GM18499 (cell line): ENCODE measurements at regions not wholly inside any gene's neighbourhood (a gene's known extent, or its start where the extent isn't known, plus 50 kb on each side); places are given as distances from the start of the nearest gene placed in this dataset.

Experiments
- ATAC-seq: cut with Tn5 transposase; IDR thresholded peaks from one replicate; pipeline ENCODE4 v1.9.1; 2021; ENCODE audit warnings: moderate number of reproducible peaks; ENCODE audit not compliant: insufficient read depth, unreplicated experiment

DNA sequence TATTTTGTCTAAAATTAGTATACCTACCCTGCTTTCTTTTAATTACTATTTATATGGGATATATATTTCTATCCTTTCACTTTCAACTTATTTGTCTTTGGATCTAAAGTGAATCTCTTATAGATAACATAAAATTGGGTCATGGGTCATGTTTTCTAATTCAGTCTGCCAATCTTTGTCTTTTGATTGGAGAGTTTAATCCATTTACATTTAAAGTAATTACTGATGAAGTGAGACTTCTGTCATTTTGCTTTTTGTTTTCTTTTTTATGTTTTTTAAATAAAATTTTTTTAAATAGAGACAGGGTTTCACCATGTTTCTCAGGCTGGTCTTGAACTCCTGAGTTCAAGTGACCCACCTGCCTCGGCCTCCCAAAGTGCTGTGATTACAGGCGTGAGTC lies 50.5 kb upstream of the PRDM1 start:
- no peak for ATAC-seq

DNA sequence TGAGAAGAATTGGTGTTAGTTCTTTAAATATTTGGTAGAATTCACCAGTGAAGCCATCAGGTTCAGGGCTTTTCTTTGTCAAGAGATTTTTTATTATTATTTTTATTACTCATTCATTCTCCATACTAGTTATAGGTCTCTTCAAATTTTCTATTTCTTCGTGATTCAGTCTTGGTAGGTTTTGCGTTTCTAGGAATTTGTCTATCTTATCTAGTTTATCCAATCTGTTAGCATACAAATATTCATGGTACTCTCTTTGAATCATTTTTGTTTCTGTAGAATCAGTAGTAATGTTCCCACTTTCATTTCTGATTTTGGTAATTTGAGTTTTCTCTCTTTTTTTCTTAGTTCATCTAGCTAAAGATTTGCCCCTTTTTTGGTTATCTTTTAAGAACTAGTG lies 52.3 kb upstream of the PRDM1 start:
- ATAC-seq: no peak

DNA sequence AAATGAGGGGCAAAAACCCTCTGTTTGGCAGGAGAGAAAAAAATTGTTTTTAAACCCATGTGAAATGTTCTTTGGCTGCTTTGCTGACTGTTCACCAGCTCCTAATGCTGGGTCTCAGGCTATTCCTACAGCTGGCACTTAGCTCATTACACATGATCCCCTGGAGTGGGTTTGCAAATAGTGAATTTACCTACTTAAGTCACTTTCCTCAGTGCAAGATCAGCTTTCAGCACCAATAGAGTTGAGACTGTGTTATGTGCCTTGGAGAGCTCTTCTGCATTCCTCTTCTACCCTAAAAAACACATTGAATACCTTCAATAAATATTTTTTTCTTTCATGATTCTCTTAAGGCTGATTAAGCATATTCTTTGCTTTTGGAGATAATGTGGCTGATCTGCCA lies 58.4 kb upstream of the PRDM1 start:
- no peak for ATAC-seq

DNA sequence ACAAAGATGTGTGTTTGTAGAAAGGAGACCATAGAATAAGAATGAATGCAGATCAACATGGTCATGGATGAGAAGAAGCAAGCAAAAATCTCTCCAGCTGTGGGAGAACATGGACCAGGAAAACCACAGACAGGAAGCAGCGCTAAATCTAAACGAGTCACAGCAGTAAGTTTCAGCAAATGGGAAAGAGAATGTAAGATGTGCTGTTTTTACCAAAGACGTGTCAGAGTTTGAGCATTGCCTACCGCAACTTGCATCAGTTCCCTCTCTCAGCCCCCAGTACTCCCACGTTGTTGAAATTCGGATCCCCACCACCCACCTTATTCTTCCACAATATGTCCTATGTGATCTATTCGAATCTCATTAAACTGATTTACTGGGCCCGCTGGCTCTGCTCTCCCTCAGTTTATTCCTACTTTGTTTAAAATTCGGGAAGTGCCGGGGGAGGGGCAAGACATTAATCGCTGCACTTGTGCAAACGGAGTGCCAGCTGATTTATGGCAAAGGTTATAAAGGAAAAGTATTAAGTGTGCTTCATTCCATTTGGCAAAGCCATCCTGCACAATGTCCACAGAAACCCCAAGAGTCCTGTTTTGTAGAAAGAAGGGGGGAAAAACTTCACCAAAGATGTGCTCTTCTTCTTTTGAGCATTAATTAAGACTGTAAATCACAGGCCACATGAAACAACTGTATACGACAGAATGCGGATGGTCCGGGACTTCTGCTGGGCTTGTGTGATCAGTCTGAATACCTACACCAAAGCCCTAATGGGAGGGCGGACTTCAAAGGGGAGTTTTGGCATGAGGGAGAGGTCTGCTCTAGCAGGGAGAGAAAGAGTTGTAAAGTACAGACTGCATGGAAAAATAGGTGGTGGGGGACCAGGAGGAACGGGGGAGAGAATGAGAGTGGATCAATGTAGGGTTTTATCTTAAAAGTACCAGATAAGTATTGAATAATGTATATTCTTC lies 59.1 kb upstream of the PRDM1 start:
- no peak for ATAC-seq

DNA sequence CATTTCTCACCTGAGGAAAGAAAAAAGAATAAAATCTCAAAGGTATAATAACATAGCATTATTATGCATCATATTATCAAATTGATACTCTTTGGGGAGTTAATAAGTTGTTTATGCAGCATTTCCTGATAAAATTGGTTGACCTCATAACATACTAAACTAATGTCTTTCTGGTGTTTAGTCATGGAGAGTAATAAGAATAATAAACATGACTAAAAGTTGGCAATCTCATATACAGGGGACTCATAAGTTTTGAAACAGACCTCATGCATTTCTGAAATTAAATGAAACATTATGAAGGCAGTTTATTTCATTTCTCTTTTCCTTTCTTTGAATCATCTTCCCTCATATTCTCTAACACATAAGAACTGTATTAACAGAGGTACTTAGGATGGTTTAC lies 60.5 kb upstream of the PRDM1 start:
- ATAC-seq: no peak

DNA sequence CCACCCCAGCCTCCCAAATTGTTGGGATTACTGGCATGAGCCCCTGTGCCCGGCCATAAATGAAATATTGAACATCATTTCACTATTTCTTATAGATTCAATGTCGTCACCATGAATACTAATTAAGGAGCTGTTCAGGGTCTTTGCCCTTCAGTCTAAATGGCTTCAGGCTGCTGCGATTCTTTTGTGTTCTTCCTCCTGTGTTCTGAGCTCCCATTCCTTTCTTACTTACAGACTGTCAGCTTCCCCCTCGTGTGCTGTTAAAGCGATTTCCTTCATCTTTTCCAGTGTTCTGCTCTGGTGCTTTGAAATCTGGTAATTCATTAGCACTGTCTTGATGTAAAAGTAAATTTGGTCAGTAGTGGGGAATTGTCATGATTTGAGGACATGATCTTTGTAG lies 63.3 kb upstream of the PRDM1 start:
- no peak for ATAC-seq

DNA sequence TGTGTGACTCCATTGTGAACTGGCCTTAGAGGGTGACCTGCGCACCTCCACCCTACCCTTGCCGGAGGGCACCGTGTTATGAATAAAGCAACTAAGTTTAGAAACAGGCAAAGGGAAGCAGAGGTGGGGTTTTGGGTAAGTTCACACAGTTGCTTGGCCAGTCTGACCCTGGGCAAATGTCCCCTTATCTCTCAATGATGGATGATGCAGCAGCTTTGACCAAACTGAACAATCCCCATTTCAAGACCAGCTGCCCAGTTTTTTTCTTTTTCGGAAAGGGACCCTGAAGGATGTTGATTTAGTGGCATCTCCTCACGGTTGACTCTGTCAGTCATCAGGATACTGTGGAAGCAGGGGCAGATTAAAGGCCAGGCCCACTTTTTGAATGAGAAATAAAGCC lies 68.7 kb upstream of the PRDM1 start:
- ATAC-seq: no peak

DNA sequence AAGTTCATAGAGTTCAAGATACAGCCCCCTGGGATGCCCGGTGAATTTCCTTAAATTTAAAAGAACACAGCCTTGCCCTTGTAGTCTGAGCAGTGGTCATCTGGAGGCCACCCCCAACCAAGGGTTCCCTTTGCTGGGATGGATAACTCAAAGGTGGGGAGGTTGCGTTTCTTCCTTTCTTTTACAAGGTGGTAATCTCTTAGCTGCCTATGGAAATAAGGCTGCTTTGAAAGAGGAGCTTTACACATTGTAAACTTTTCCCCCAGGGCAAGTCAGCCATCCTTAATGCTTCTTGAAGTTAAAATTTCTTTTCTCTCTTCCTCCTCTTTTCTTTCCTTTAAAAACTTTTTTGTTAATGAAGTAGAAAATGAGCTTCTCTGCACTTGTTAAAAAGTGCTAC lies 71.2 kb upstream of the PRDM1 start:
- no peak for ATAC-seq

DNA sequence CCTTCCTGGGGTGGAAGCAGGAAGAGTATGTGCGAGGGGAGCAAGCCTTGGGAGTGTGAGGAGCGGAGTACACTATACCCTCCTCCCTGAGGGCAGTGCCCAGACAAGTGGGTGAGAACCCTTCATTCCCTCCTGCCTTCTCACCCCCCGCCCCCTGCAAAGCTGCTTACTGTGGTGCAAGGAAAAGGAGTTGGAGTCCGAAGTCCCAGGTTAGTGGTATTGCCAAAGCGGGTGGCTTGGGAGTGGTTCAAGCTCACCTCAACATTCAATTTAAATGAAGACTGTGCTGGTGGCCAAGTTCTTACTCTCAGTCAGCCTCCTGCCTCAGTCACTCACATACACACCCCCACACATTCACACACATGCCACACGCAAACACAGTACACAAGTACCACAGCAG lies 74.7 kb upstream of the PRDM1 start:
- ATAC-seq: no peak

DNA sequence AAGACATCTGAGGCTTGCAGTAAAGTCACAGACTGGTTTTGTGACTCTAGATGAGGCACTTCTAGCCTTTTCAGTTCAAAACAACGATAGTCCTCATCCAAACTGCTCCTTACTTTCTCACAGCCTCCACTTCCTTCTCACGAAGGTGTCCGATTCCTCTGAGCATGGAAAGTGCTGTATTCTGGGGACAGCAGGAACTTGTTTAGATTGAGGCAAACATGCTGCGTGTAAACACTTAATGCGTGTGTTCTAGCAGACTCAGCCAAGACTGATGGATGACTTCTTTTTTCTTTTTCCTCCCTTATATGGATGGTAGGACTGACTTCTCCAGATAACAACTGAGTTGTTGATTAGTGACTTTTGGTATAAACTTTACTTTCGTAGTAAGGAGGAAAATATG lies 80.2 kb upstream of the PRDM1 start:
- ATAC-seq: no peak

DNA sequence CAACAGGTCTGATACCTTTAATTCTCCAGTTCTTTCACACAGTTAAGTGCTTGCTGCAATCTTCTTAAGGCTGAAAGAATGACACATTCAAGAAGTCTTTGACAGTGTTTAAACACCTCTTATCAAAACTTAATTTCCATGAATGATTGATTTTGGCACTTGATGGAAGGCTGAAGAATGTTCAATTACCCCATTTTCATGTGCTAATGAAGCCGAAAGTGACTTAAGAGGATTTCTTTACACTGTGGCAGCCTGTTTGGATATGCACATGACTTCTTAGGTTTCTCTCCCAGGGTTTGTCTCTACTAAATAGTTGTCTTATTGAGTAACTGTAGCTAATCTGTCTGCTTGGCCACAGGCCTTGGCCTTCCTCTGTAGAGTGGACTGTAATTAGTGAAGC lies 81.1 kb upstream of the PRDM1 start:
- no peak for ATAC-seq

DNA sequence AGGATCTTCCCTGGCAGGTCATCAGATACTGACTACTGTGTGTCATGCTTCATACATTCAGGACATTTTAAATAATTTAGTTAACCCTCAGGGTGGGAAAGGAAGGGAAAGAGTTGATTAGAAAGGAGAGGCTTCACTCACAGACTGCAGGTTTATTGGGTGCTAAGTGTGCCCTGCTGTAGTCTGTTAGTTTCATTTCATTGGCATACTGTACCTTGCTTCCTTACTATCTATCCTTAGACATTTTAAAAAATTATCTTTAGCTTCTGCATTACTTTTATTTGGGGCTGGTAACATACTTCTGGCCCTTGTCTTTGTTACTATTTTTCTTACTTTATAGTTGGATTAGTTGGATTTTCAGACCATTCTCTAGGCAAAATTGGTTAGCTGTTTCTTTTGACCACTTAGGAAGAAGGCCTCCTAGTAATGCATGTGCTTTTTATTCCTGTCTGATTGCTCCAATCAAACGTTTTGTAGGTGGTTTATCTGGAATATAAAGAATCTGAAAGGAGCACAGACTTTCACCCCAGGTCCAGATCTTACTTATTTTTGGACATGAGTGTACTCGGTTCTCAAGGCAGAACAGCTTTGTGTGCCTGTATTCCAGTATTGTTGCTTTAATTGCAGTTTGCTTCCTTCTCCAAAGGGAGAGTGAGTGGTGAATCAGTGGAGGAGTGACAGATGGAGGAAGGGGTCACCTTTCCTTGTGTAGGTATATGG lies 82.7 kb upstream of the PRDM1 start:
- ATAC-seq: no peak

DNA sequence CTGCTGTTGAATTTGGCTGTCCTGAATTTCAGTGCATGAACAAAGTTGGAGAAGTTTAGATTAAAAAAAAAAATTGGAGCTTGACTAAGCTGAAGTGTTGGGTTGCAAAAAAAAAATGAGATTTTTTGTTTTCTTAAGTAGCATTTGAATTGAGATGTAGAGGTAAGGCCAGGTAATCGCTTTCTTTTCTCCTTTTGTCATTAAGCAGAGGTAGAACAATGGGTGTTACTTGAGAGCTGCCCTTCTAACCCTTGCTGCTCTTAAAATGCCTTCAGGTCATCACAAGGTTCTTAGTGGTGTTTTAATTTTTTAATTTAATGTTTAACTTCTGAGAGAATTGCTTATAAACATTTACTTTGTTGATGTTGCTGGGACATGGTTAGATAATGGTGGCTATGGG lies 84.1 kb upstream of the PRDM1 start:
- no peak for ATAC-seq

DNA sequence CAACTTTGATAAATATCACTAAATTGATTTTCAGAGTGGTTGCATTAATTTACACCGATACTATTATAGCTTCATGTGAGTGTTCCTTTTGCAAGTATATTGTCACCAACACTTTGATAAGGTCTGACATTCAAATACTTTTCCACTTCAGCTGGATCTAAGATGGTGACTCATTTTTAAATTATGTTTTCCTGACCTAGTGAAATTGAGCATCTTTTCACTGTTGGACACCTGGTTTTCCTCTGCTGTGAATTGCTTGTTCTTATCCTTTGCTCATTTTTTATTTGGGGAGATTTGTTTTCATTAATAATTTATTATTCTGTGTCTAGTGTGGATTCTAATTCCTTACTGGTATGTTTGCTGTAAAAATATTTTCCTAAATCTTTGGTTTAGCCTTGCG lies 85.2 kb upstream of the PRDM1 start:
- no peak for ATAC-seq

DNA sequence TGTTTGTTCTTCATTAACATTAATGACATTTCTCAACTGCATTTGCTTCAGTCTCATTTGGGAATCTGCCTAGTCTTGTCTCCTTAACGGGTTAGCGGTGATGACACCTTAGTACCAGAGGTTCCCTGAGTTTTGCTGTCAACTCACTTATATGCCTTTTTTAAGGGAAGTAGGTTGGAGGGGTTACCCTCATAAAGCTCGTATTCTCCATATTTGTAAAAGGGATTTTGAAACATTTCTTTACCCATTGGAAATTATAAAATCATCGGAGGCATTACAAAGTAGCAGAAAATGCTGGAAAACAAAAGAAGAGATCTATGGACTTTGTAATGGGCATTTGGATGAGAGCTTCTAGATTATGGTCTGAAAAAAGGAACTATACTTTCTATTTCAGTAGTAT lies 88.7 kb upstream of the PRDM1 start:
- no peak for ATAC-seq

DNA sequence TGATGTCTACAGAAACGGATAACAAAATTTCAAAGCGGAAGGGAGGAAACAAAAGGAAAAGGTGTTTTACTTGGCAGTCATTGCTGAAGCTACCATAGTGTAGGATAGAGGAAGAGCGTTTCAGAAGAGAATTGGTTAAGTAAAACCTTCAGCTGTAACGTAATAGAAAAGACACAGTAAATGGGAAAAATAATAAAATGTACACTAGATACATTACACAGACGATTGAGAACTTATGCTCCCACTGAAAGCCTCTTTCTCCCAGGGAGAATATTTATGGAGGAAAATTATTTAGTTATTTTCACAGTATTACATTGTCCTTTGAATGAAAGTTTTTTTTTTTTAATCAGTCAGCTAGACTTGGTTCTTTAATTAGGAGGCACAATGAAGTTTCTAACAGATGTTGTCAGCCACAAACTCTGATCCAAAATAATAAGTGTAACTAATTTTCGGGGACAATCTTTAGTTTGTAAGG lies 90.7 kb upstream of the PRDM1 start:
- no peak for ATAC-seq

DNA sequence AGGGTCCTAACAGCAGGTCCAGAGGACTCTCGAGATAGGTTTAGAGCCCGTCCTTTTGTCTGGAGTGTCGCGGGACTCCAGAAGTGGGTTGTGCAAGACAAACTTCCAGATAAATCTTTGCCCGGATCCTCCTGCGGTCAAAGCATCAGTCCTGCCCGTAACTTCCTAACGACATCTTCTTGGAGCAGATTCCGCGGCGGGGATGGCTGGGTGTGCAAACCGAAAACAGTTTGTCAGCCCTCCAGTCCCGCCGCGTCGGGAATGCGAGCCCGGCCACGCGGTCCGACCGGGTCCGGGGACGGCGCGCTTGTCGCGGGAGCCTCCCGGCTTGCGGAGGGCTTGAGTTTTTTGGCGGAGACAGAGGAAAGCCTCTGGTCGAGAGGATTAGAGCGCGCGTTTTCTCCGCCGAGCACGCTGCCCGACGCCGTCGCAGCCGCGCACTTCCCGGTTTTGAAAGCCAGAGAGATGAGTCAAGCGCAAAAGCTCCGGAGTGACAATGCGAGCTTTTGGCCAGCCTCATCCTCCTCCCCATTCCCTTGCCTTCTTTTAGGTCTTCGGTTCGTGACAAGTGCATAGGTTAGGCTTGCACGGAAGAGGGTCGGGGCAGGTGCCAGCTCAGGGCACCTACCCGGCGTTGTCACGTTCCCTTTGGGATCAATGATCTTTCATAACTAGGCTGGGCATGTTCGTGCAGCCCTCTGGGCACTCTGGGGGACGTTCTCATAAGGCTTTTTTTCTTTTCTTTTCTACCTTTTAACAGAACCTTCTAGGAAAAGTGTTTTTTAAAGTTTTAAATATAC lies 91.3 kb upstream of the PRDM1 start:
- ATAC-seq: no peak

DNA sequence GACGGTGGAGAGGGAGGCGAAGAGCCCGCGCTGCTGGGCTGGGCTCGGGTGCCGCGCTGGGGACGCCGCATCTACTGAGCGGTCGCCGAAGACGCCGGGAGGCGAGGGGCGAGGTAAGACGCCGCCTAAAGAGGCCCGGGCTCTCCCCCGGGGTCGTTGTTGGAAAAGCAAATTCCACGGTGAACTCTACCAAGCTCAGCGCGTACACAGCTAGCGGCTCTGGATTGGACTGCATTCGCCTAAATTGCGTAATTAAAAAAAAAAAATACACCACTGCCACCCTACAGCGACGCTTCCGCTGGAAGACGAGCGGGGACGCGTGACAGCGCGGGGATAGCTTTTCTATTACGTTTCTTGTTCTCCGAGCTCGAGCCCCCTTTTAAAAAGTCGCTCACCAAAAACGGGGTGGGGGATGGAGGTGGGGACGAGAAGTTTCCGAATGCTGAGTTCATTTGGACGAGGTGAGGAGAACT lies 92.0 kb upstream of the PRDM1 start:
- ATAC-seq: no peak

DNA sequence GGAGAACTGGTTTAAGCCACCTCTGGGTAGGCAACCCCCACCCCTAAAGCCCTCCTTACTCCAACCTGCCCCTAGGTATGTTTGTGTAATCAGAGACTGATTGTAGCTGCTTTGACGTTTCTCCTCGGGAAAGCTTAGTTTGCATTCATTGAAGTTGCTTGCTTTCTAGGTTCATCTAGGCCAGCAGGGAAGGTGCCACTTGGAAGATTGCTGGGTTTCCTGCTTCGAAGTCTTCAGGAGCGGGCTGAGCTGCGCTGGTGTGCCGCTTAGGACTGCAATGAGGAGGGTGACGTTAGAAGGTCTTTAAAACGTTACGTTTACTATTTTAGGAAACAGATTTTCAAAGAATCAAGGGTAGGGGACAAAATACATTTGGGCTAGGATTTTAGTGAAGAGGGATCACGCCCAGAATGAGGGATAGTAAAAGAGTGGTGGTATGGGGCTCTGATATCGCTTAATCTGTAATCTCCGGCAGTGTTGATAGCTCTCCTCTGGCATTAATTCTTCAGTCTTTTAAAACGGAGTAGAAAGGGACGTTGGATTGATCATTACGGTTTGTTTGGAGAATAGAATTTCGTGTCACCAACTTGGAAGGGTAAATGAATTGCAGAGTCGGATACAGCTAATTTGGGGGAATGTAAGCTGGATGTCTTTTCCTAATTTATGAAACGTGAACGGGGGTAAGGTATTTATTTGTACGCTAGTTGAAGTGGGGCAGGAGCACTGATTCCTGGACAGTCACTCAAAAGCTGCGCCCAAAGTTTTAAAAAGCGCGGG lies 92.6 kb upstream of the PRDM1 start:
- ATAC-seq: no peak
